Astrocyte of the cerebellum (primary cell): ENCODE measurements at regions not wholly inside any gene's neighbourhood (a gene's known extent, or its start where the extent isn't known, plus 50 kb on each side); places are given as distances from the start of the nearest gene placed in this dataset.

Experiments
- DNase-seq: peaks from one replicate; pipeline ENCODE4 v3.0.0-alpha.2; 2011; ENCODE audit warnings: low read depth
- H3K4me3 ChIP-seq: 2 replicates; pipeline ENCODE4 v1.5.1; 2011; ENCODE audit warnings: mild to moderate bottlenecking, low read depth, low read length, moderate library complexity
- in situ Hi-C: cut with HindIII; loops from 2 replicates; pipeline ENCODE4 v1.10.0; 2017; ENCODE audit warnings: low sequenced_read_pairs
- TF ChIP-seq, protein P1 (sequence below): IDR thresholded peaks from 2 replicates; pipeline ENCODE4 v1.5.1; 2012; ENCODE audit warnings: low read length, low read depth, moderate library complexity, mild to moderate bottlenecking; ENCODE audit errors: missing control alignments

DNA sequence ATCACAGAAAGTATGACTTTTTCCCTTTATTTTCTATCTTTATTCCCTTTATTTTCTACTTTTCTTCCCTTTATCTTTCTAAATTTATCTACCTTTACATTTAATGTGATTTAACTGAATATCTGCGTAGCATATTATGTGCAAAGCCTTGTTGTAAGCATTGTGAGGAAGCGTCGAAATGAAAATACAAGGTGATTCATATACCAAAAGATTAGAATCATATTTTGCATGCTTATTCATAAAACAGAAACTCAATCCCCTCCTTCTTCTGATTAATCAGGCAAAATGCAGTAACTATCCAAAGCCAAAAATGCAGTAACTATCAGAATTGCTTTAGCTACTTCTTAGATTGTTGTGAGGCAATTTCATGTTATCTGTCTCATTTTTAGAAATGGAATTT, 393.0 kb downstream of the CDH19 start:
- TF ChIP-seq, protein P1, sequence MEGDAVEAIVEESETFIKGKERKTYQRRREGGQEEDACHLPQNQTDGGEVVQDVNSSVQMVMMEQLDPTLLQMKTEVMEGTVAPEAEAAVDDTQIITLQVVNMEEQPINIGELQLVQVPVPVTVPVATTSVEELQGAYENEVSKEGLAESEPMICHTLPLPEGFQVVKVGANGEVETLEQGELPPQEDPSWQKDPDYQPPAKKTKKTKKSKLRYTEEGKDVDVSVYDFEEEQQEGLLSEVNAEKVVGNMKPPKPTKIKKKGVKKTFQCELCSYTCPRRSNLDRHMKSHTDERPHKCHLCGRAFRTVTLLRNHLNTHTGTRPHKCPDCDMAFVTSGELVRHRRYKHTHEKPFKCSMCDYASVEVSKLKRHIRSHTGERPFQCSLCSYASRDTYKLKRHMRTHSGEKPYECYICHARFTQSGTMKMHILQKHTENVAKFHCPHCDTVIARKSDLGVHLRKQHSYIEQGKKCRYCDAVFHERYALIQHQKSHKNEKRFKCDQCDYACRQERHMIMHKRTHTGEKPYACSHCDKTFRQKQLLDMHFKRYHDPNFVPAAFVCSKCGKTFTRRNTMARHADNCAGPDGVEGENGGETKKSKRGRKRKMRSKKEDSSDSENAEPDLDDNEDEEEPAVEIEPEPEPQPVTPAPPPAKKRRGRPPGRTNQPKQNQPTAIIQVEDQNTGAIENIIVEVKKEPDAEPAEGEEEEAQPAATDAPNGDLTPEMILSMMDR: no peak
- no peak for DNase-seq
- in situ Hi-C loops: no loop called here
- no peak overlapping the region for H3K4me3 ChIP-seq

DNA sequence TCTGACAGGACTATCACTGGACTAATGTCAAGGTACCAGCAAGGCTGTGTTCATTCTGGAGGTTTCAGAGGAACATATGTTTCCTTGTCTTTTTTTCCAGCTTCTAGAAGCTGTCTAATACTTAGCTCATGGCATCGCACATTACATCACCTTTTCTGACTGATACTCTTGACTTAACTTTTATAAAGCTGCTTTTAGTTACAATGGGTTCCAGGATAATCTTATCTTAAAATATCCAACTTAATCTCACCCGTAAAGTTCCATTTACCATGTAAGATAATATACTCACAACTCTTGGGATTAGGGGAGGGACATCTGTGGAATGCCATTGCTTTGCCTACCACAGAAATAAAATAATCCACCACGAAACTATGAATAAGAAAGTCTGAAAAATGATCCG, 394.2 kb downstream of the CDH19 start:
- DNase-seq: no peak
- in situ Hi-C loops: no loop called here
- H3K4me3 ChIP-seq: no peak overlapping the region
- TF ChIP-seq, protein P1: no peak

DNA sequence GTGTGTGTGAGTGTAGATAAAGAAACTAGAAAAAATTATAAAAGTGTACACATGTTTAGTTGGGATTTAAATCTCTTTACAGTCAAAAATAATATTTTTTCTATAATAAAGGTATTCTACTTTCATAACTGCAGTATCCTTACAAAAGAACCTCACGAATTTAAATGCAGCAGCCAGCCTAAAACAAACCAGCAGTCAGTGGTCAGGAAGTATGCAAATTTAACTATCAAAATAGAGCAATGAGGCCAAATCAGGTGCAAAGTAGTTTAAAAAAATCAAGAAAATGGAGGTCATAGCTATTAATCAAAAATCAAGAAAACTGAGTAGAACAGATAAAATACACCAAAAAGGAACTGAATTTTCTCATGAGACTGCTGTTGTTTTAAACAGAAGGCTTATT, 407.1 kb downstream of the CDH19 start:
- in situ Hi-C loops: no loop called here
- no peak overlapping the region for H3K4me3 ChIP-seq
- TF ChIP-seq, protein P1: no peak
- no peak for DNase-seq

DNA sequence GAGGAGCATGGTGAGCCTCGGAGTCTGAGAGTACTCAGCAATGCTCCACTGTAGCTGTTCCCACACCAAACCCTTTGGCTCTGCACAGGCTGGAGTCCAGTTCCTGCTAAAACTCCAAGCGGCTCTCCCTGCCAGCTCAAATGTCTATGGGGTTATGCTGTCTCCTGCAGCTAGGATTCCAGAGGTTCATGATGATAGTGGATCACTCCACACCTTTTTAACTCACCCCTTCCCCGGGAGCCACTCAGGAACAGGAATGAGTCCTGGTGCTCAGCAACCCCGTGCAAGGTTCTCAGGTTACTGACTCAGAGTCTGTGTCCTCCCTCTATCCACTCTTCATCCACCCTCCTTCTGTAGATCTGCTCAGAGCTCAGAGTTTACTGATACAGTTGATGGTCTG, 410.0 kb downstream of the CDH19 start:
- TF ChIP-seq, protein P1: no peak
- in situ Hi-C loops: no loop called here
- DNase-seq: no peak
- H3K4me3 ChIP-seq: no peak overlapping the region

DNA sequence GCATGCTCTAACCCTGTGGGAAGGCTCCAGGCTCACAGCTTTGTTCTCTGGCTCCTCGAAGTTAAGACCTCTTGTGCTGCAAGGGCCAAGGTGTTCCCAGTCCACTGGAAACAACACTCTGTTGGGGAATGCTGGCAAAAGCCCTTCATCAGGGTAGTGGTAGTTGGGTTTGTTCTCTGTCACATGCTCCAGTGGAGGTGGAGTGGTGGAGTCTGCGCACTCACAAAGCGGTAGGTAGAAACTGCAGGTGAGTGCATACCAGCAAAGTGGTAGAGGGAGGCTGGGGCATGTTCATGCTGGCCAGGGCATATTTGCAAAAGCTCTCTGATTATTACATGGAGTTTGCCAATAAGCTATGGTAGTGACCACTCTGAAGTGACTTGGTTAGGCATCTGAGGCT, 410.5 kb downstream of the CDH19 start:
- H3K4me3 ChIP-seq: no peak overlapping the region
- TF ChIP-seq, protein P1: no peak
- no peak for DNase-seq
- in situ Hi-C loops: no loop called here

DNA sequence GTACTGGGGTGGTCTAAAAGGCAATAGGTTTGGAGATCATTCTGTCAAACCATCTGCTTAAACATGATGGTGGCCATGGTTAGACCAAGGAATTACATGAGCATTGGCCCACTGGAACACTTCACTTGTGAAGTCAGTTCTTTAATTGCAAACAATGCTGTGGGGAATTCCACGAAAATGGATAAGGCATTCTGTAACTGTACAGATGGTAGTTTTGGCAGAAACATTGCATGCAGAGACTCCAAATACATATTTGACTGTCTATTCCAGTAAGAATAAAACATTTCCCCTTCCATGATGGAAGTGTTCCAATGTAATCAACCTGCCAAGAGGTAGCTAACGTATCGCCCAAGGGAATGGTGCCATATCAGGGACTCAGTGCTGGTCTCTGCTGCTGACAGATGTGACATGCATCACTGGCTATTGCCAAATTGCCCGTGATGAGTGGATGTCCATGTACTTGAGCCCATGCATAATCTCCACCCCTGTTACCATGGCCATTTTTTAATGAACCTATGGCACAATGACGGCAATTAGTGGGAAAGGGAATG, 417.9 kb downstream of the CDH7 start:
- in situ Hi-C loops: no loop called here
- DNase-seq: no peak
- H3K4me3 ChIP-seq: no peak overlapping the region
- TF ChIP-seq, protein P1: no peak
